Smooth muscle cell of the brain vasculature (primary cell): ENCODE measurements at regions not wholly inside any gene's neighbourhood (a gene's known extent, or its start where the extent isn't known, plus 50 kb on each side); places are given as distances from the start of the nearest gene placed in this dataset.

ENCODE experiments used
- DNase-seq: peaks from one replicate; pipeline ENCODE4 v3.0.0-alpha.2; 2012; ENCODE audit warnings: low read depth, low spot score

DNA sequence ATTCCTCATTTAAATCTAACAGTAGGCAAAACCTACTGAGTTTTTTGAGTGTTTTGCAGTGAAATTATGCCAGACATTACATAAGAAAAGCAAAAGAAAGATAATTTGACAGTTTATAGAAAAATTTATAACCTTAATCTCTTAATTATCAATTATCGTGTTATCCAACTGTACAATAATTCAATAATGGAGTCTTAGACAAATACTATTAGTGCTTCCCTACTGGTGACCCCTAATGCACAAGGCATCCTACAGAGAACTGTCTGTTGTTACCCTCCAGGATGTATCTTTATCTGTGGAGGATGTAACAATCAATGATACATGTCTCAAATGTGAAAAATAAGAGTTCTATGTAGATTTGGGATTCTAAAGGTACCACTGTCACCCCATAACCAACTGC lies 1687.6 kb downstream of the GRIK2 start:
- DNase-seq = no peak

DNA sequence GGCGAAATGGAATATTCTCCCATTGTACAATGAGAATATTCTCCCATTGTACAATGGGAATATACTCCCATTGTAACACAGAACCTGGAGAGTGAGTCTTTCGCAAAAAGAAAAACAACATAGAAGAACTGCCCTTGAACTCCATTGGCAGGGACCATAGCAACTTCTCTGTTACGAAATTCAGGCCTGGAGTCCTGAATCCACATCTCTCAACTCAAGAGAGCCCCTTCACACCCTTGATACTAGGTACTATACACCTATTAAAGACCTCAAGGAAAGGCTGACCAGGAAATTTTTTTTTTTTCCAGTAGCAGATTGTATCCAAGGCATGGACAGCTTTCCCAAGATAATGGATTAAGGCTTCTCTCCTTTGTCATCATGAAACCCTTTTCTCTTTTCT lies 1687.0 kb downstream of the GRIK2 start:
- no peak for DNase-seq

DNA sequence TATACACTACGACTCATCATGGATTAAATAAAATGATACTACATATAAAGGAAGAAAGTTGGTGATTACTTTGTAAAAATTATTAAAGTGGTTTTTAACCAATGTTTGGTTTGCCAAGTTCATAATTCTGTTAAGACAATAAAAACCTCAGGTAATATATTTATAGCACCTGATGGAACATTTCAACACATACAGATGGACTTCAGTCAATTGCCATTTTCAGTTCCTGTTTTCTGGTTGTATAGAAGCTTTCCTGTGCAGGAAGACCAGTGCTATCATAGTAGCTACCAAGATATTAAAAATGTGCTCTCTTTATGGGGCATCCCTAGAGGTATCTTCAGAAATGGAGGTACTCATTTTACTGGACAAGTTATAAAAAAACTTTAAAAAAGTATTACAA lies 1686.4 kb downstream of the GRIK2 start:
- no peak for DNase-seq

DNA sequence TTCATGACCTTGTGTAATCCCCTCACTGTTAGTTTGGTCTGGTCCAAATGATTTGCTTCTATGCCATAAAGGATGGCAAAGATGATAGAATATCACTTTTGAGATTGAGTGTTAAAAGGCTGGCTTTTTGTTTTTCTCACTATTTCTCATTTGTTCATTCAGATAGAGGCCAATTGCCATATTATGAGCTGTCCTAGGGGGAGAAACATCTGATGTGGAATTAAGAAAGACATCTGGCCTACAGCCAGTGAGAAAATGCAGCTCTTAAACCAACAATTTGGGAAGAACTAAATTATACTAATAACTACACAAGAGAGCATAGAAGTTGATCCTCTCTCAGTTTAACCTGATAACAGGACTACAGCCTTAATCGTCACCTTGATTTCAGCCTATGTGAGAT lies 1668.6 kb downstream of the GRIK2 start:
- DNase-seq = no peak

DNA sequence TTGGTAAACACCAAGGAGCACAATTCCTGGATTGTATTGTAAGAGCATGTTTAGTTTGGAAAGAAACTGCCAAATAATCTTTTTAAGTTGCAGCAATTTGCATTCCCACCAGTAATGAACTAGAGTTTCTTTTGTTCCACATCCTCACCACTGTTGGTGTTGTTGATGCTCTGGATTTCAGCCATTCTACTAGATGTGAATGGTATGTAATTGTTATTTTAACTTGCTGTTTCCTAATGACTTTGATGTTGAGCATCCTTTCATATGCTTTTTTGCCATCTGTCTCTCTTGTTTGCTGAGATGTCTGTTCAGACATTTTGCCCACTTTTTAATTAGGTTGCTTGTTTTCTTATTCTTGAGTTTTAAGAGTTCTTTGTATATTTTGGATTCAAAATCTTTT lies 1654.1 kb downstream of the GRIK2 start:
- no peak for DNase-seq

DNA sequence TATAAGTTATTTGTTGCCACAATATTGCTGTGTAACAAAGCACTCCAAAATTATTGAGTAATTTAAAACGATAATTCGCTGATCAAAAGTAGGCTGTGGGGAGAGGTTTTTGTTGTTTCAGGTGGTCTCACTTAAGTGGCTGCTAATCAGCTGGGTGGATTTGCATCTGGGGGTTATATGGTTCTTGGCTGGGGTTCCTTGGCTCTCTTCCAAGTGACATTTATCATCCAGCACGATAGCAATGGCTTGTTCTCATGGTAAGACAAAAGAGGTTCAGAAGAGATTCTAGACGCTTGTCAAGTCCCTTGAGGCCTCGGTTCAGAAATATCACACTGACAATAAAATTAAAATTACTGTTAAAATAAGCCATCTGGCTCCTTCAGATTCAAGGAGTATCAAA lies 1648.8 kb downstream of the GRIK2 start:
- no peak for DNase-seq

DNA sequence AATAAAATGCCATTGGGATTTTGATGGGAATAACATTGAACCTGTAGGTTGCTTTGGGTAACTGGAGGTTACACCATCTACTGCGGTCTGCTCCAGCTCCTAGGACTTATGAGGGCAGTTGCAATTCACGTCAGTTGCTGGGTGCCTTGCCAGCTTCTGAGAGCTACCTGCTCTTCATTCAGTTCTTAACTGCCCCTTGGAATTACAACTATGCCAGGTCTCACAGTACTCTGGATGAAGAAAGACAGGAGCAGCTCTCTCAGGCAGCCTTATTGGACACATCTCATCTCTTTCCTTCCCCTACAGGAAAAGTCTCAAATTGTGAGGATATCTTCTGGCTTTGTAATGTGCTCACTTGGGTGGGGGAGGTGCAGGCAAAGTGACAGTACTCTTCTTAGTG lies 1643.3 kb downstream of the GRIK2 start:
- no peak for DNase-seq

DNA sequence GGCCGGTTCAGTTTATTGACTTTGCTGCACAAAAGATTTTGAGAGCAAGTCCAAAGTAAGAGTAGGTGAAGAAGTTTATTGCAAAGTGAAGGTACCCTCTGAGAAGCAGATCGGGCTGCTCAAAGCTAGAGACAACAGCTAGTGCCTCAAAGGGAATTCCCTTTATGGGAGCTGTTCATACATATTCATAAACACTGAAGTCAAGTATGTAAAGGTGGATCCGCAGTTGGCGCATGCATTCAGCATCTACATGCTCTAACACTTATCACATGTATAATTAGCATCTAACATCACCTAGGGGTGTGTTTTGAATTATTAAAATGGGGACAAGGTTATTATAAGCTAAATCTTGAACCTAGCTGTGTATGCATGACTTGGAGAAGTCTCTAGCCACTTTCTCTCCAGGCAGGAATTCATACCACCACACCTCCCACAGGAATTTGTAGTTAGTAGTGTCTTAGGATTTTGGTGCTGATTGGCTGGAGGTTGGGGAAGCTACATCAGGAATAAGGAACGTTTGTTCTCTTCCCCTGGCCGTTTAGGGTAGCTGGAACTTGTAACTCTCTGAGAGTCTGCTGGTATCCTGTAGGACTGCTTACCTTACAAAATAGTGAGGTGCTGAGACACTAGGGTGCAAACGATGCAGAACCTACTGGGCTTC lies 1633.9 kb downstream of the GRIK2 start:
- DNase-seq = no peak

DNA sequence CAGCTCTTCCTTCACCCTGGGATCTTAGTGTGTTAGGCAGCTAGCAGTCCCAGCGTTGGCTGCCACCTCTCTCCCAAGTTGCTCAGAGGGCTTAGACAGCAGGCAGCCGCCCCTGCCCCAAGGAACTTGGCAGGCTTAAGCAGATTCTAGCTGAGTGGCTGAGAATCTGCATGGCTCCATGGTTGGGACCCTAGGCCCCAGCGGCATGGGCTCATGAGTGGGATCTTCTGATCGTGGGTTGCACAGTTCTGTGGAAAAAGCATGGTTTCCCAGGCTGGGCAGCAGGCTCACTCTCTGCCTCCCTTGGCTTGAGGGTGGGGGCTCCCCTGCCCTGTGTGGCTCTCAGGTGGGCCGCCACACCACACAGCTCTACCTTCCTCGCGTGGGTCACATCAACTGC lies 1624.9 kb downstream of the GRIK2 start:
- DNase-seq = no peak

DNA sequence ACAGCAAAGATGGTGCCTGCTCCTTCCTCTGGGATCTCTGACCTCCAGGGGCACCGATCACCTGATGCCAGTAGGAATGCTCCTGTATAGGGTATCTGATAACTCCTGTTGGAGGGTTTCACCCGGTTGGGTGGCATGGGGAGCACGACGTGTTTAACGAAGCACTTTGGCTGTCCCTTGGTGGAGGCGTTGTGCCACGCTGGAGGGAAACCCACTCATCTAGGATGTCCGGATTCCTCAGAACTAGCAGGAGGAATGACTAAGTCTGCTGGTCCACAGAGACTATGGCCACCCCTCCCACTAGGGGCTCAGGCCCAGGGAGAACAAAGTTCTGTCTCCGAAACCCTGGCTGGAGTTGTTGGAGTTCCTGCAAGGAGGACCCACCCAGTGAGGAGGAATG lies 1624.4 kb downstream of the GRIK2 start:
- DNase-seq = no peak

DNA sequence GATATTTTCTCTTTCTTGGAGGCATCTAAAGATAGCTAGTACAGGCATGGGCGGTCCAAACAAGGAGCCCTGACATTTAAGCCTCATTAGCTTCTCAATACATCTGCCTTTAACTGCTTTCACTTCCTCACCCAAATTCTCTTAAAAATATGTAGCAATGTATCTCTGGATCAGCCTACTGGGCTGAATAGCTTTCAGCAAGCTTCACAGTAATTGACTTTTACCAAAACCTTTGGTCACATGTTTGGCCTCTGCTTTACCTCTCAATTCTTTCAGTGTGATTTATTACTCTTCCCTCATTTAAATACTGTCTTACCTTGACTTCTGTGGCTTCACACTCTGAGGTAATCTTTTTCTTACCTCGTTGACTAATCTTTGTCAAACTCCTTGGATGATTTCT lies 1618.1 kb downstream of the GRIK2 start:
- no peak for DNase-seq

DNA sequence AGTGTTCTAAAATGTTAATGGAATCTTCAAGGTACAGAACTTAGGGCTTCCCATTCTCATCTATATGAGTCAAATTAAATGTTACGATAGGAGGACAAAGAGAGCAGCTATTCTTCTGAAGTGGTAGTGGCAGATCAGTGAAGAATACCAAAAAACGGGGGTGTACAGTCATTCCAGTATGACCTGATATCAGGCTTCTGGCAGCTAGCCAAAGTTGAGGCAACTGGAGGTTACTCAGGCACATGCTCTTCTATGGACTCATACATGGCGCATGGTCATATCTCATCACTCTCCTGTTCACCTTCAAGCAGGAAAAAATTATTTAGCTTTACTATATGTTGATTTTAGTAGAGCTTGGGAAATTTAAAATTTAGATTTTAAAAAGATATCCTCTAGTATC lies 1608.8 kb downstream of the GRIK2 start:
- DNase-seq = no peak

DNA sequence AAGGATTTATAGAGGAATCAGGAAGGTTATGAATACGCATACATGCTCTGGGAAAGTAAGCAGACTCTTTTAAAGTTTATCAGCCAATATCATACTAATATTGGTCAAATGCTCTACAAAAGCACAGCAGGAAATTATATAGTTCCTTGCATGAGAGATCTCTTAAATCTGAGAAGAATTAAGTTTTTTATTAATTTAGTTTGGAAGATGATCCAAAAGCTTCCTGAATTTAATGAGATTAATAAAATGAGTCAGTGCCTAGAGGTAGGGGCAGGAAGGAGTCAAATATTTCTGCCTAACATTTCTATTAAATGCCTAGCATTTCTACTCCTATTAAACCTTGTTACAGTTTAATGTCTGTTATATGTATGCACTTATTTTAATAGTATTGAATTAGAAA lies 1608.2 kb downstream of the GRIK2 start:
- no peak for DNase-seq

DNA sequence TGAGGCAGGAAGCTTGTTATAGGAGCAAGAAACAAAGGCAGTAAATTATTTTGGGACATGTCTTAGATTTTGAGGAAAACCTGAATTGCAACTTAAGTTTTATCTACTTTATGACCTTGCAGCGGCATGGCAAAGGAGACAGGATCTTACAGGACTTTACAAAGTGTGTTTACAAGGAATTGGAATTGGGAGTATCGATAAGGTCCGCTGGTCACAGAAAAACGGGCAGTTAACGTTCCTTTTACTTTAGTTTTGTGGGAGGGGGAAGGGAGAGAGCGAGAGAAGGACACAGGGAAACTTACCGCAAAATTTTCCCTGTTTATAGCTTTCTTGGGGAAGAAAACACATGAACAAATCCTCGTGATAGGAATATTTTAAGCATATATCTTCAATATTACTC lies 1607.2 kb downstream of the GRIK2 start:
- no peak for DNase-seq

DNA sequence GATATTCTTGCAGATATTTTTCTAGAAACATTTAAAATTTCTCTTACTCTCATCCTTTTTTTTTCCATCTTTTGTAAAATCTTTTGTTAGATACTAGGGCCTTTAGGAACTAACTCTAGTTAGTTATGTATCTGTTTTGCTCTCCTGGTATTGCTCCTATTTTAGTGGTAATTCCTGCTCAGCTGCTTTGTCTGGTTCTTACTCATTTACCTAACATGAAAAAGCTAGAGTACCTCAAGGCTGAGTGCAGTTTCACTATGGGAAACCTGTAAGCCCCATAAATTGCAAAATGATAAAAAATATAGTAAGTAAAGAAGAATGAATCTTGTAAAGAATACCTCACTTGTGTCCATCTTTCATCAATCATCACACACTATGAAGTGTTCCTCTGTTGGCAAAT lies 1602.0 kb downstream of the GRIK2 start:
- no peak for DNase-seq

DNA sequence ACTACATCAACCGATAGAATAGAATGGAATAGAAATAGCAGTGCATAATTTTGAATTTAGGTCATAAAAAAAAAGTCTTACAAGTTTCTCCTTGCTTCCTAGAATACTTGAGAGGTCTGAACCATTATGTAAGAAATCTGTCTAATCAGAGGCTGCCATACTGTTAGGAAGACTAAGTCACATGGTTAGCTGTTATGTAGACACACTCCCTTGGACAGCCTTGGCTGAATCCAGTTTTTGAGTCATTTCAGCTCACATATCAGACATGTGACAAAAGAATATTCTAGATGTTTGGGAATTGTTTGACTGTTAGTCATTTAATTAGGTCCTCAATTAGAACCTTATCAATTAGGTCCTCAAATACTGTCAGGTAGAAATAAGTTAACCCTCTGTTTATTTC lies 1601.4 kb downstream of the GRIK2 start:
- DNase-seq = no peak

DNA sequence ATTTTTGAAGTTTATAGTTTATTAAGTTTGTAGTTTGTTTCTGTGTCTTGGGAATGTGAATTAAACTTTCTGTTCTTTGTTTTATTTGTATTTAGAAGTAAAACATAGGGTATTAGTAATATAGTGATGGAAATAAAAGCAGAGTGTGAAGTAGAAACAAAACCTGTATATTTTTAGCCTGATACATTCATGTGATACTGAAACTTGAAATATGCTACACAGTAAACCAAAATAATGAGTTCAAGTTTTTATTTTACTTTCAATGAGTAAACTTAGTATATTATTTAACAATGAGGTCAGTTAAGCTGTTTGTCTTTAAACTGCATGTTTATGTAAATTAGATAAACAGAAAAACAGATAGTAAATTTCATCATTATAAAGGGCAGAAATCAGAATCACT lies 1592.6 kb downstream of the GRIK2 start:
- no peak for DNase-seq

DNA sequence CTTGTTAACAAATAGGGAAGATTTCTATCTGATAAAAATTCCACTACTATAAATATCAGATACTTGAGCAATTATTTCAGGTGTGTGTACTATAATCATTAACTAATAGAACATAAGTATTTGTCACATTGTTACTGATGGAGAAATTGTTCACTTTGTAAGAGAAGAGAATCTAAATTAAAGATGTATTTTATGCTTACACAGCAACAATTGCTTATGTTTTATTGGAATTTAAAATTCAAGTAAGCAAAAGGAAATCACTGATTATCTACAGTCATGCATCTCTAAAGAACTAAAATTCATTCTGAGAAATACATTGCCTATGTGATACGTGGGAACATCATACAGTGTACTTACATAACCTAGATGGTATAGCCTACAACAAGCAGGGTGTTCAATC lies 1590.8 kb downstream of the GRIK2 start:
- no peak for DNase-seq

DNA sequence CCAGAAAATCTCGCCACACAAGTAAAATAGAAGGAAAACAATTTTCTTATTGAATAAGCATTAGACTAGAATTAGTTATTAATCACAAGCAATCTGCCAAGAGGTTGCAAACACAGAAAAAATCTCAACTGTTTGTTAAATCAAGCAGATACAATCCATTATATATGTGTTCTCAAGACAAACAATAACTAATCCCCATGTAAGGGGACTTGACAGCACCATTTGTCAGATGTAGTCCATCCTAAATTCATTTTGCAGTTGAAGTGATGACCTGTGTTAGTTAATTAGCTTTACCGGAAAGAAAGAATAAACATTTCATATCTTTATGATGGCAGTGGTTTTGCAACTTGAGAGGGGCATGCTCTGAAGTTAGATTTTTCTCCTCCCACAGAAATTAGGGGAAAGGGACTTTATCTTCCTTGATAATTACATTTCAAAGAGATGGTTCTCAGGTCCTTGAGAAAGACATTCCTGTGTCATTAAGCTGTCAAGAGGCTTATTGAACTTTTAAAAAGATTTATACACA lies 1588.0 kb downstream of the GRIK2 start:
- no peak for DNase-seq

DNA sequence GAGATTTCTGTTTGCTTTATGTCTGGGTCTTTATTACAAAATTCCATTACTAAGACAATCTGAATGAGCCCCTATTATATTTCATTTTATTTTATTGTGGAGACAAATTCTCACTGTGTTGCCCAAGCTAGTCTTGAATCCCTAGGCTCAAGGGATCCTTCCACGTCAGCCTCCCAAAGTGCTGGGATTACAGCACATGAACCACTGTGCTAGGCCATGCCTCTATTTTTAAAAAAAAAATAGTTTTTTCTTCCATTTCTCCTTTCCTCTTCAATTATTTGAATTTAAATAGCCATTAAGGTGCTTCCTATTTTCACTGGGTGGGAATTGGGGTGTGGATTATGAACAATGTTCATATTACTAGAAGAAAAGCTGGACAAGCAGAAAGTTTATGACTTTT lies 1587.4 kb downstream of the GRIK2 start:
- no peak for DNase-seq

DNA sequence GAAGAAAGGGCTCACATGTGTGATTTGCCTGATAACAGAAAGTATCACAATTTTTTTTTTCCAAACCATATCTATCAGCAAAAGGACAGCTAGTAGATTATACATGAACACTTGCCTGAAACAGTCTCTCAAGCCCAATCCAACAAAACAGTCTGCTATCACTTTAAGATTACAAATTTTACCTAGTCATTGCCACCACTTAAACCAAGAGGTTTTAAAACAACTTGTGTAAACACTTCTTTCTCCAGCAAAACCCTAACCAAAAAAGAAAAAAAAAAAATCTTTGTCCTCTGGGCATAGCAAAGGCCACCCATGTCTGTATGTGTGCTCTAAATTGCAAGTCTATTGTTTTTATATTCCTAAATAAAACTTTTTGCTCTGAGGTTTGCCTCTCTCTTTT lies 1568.4 kb downstream of the GRIK2 start:
- DNase-seq = no peak

DNA sequence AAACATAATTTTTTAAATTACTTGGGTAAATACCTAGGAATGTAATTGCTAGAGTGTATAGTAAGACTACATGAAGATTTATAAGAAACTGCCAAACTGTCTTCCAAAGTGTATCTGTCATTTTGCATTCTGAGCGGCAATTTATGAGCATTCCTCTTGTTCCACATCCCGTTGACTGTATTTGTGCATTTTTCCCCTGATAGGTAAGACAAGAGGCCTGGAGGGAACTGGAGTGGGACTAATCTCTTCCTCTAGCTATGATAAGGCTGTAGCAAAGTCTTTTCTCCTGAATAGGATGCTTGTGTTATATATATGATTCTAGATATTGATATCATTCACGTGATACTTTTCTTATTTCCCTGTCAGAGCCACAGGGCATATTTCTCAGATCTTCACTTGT lies 1557.5 kb downstream of the GRIK2 start:
- no peak for DNase-seq

DNA sequence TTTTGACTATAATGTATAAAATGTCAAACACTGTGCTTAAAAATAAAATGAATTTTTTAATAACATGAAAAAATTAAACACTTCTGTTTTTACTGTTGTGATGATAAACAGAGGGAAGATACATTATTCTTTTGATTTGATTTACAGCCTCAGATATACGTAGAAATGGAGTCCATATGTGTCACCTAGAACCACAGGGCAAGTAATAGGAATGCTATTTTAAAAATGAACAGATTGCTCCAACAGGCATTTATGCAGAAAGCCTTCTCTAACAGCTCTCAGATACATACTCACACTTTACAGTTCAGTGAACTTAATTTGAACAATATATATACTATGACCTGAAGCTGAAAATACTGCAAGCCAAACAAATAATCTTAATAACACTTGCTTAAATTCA lies 1551.0 kb downstream of the GRIK2 start:
- no peak for DNase-seq

DNA sequence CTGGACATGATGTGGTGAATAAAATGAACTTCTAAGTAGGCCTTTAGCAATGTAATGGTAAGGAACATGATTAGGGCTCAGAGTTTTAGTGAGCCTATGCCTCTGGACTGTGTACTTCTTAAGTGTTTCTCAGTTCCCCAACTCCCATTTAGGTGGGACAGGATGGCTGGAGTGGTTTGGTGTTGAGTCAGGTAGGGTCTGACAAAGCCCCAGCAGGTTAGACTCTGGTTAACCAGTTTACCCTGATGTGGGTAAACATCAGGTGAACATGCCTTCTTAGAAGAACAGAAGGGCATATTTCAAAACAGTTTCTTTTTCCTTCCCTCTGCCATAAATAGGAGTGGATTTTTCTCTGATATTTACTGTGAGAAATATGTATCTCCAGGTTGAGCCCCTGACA lies 1548.7 kb downstream of the GRIK2 start:
- no peak for DNase-seq
